Fibroblast of mammary gland (primary cell): ENCODE measurements at regions not wholly inside any gene's neighbourhood (a gene's known extent, or its start where the extent isn't known, plus 50 kb on each side); places are given as distances from the start of the nearest gene placed in this dataset.

ENCODE experiments used
- DNase-seq: peaks from one replicate; pipeline ENCODE4 v3.0.0-alpha.2; 2010; ENCODE audit warnings: low read depth
- H3K4me3 ChIP-seq: 2 replicates; pipeline ENCODE4 v1.5.1; 2011; ENCODE audit warnings: low read depth, mild to moderate bottlenecking, low read length, moderate library complexity; ENCODE audit not compliant: control insufficient read depth
- TF ChIP-seq, protein P1 (sequence below): conservative IDR thresholded peaks from 2 replicates; pipeline ENCODE4 v1.5.1; 2011; ENCODE audit warnings: low read depth, low read length, inconsistent platforms; ENCODE audit not compliant: control insufficient read depth, insufficient read depth

DNA sequence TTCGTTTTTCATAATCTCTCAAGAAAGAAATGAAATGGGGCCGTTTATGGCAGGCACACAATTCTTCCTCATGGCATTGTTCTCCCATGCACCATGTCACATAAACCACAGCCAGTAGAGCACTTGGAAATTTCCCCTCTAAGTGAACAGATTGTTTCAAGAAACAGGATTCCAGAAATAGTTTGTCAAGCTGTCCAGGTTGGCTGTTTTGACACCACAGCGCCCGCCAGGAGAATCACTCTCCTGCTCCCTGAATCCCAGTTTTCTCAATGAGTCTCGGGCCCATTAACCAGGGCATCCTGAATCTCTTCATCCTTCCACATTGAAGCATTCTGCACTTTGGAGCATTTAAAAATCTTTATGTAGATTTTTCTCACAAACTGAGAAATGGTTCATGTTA is 172.2 kb upstream of the NEBL start:
- no peak for DNase-seq
- TF ChIP-seq, protein P1, sequence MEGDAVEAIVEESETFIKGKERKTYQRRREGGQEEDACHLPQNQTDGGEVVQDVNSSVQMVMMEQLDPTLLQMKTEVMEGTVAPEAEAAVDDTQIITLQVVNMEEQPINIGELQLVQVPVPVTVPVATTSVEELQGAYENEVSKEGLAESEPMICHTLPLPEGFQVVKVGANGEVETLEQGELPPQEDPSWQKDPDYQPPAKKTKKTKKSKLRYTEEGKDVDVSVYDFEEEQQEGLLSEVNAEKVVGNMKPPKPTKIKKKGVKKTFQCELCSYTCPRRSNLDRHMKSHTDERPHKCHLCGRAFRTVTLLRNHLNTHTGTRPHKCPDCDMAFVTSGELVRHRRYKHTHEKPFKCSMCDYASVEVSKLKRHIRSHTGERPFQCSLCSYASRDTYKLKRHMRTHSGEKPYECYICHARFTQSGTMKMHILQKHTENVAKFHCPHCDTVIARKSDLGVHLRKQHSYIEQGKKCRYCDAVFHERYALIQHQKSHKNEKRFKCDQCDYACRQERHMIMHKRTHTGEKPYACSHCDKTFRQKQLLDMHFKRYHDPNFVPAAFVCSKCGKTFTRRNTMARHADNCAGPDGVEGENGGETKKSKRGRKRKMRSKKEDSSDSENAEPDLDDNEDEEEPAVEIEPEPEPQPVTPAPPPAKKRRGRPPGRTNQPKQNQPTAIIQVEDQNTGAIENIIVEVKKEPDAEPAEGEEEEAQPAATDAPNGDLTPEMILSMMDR: no peak
- no peak overlapping the region for H3K4me3 ChIP-seq

DNA sequence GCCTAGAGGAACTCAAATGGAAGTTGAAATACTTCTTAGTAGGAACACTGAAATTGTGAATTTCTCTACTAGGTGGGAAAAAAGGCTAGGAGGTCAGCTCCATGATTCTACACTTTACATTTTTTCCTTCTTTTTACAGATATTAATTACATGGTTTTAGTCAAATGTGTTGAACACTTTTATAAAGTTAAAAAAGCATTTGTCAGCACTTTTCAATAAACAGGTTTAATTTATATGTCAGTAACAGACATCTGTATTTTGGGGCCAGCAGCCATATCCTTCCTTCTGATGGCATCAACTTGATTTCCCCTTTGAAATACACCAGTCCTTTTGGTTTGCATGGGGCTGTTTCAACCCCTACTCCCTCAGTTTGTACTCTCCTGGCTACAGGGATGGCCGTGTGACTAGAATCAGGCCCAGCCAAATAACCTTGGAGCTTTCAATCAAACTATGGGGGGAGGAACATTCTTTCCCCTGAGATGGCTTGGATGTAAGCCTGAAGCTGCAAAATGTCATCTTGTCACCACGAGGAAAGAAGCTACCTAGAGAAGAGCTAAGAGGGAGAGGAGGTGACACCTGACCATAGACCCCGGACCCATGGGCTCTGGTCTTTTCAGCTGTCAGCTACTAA is 171.0 kb upstream of the NEBL start:
- DNase-seq: no peak
- TF ChIP-seq, protein P1: no peak
- no peak overlapping the region for H3K4me3 ChIP-seq

DNA sequence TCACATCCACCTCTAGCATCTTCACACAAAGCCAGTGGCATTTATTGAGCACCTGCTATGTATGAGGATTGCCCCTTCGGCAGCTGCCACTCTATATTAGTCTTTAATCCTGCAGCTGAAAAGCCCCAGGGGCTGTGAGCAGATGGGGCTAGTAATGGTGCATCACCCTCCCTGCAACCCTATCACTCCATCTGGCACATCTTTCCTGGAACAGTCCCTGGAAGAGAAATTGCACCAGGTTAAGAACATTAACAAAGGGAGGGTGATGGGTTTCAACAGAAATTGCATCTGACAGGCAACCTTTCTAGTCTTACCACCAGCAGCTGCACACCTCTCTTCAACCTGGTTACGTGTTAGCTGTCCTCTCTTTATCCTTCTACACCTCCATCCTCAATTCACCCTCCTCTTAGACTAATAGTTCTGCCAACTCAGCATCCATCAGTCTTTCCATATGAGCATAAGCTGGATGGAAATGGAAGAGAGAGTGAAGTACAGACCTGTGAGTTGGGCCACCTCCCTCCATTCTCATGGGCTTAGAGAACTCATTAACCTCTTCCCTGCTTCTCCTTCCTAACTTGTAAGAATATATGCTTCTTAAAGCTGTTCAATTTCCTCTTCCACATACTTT is 168.6 kb upstream of the NEBL start:
- TF ChIP-seq, protein P1: no peak
- DNase-seq: no peak
- H3K4me3 ChIP-seq: no peak overlapping the region

DNA sequence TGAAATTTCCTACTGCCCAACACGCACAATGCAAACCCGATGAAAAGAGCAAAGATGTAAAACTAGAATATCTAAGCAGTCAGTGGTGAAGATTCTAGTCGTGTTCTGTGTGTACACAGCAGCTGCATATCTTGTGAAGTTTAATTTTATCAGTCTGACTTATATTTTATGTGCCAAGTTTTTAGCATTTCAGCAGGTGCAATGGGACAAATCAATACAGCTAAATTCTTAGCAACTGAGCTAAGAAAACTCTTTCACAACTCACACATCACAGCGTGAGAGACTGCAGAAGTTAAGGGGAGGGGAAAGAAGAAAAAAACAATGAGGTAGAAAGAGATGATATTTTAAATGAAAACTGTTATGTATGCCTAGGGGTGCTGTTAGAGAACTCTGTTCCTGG is 164.9 kb upstream of the NEBL start:
- TF ChIP-seq, protein P1: no peak
- no peak for DNase-seq
- no peak overlapping the region for H3K4me3 ChIP-seq

DNA sequence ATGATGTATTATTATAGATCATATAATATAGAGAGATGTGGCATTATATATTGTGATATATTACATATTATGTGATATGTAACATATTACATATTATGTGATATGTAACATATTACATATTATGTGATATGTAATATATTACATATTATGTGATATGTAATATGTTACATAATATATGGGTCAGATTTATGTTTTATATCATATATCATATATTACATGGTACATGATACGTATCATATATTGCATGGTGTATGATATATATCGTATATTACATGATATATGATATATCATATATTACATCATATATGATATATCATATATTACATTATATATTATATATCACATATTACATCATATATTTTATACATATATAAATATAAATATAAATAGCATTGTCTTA is 164.1 kb upstream of the NEBL start:
- TF ChIP-seq, protein P1: no peak
- no peak for DNase-seq
- H3K4me3 ChIP-seq: no peak overlapping the region

DNA sequence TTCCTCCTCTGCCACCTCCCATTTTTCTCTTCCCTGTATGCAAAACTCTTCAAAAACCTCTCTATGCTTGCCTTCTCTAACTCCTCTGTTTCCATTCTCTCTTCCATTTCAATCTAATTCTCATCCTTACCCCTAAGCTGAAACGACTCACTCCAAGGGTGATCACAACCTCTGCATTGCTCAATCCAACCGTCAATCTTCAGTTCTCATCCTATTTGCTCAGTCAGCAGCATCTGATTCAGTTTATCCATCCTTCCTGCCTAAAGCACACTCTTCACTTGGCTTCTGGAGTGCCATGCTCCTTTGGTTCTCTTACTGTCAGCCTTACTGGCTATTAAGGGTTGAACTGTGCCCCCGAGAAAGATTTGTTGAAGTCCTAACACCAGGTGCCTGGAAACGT is 163.5 kb upstream of the NEBL start:
- H3K4me3 ChIP-seq: no peak overlapping the region
- TF ChIP-seq, protein P1: no peak
- DNase-seq: peak; percentile 57
